Femur (tissue), 1 donor: ENCODE measurements at regions not wholly inside any gene's neighbourhood (a gene's known extent, or its start where the extent isn't known, plus 50 kb on each side); places are given as distances from the start of the nearest gene placed in this dataset.
"Not testable (repeated sequence)": the region's sequence is repeated elsewhere in the genome, so short reads cannot be mapped to it uniquely, and the experiment has no call there.

Experiments used
- DNase-seq: peaks from one replicate; pipeline ENCODE4 v3.0.0-alpha.2; 2017

DNA sequence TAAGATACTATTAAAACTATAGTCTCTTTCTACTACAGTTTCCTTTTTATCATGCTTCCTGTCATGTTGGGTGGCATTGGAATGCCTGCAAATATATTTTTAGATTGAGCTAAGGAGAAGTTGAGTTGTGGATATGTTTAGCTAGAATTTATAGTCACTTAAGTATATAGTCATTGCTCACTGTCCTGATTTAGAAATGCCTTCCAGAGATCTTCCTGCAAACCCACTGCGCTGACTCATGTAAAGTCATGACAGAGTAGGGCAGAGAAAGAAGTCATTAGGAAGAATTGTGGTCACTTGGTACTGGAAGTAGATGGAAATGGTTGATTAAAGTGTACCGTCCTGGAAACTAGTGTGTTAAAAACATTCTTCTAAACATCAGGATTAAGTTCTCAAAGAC, 490.3 kb upstream of the PABPC4L start:
- DNase-seq = no peak

DNA sequence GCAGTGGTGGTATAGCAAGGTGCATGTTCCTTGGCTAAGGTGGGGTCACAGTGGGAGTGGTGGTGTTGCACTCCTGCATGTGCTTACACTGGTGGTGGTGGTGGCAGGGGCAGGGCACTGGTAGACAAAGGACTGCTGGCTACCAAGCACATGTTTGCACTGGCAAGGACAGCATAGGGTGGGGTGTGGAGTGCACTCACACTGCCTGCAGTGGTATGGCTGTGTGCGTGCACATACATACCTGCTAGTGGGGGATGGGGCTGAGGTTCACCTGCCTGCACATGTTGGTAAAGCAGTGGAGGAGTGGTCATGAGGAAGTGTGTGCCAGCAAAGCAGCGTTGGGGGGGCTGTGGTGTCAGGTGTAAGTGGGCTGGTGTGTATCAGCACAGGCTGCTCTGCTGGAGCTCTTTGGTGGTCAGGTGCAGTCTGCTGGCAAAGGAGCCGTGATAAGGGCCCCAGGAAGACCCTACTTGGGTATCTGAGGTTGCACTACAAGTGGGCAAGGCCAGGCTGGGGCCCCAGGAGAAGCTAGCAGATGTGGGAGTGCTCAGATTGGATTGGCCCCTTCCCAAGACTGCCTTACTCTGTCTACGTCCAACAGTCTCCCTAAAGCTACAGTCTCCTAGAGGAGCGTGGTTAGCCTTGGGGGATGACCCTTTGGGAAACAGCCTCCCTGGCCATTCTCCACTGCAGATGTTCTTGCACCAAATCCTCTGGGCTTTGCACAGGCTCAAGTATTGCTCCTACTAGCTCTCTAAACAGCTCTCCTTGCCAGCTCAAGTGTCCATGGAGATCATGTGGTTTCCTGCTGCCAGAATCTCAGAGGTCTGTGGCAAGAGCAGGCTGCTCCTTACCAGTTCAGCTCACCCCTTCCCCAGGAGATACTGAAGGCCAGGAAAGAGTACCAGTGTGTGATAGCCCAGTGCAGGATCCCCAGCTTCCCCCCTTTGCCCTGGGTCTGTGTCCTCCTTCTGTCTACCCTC, 486.3 kb upstream of the PABPC4L start:
- no peak for DNase-seq

DNA sequence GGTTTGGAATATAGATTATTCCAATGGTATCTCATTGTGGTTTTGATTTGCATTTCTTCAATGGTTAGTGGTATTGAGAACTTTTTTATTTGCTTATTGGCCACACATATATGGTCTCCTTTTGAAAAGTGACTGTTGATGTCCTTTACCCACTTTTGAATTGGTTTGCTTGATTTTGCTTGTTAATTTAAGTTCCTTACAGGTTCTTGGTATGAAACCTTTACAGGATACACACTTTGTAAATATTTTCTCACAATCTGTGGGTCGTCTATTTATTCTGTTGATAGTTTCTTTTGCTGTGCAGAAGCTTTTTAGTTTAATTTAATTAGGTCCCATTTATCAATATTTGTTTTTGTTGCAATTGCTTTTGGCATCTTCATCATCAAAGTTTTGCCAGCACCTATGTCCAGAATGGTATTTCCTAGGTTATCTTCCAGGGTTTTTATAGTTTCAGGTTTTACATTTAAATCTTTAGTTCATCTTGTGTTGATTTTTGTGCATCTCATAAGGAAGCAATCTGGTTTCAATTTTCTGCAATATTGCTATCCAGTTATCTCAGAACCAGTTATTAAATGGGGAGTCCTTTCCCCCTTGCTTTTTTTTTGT, 475.7 kb upstream of the PABPC4L start:
- DNase-seq = no peak

DNA sequence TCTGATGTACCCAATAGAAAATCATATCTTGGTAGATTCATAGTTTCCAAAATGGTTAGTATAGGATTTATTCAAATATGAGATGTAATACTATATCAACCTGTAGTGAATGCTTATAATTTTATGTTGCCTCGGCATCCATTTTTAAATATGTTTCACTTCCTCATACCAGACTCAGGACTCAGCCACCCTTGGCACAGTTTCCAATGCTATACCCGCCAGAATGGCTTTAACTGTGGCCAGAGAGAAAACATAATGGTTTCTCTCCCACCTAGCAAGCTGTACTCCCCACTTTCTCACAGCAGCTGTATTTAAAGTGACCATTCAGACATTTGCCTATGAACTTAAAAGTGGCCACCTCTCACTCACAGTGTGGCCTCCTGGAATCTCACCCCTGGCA, 466.6 kb upstream of the PABPC4L start:
- DNase-seq = no peak

DNA sequence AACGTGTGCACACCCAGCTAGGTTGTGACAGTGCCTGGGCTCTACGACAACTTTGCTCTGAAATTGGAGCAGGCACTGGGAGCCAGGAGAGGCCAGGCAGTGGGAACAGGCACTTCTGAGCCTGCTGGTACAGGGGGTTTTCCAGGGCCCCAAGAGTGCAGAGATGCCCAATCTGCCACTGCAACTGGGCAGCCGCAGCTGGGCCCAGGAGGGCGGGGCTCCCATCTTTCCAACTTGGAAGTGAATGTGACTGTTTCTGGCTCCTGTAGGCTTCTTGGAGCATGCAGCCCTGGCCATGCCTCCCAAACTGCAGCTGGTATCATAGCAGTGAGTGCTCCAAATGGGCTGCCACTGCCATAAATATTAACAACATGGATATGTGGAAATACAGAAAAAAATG, 465.1 kb upstream of the PABPC4L start:
- DNase-seq = no peak

DNA sequence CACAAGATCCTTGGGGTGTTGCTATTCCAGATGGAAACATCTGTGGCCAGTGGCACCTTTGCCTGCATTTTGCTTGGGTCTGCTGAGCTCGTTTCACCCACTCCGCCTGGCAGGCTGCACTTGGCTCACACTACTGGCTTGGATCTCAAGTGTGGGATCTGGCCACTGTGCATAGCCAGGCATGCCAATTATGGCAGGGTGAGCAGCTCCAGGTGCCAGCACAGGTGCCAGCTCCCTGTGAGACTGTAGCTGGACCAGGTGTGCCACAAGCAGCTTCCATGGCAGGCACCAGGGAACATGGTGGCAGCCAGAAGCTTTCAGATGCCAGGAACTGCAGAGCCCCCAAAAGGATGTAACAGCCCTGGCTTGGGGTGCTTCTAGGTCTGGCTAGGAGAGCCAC, 463.8 kb upstream of the PABPC4L start:
- no peak for DNase-seq

DNA sequence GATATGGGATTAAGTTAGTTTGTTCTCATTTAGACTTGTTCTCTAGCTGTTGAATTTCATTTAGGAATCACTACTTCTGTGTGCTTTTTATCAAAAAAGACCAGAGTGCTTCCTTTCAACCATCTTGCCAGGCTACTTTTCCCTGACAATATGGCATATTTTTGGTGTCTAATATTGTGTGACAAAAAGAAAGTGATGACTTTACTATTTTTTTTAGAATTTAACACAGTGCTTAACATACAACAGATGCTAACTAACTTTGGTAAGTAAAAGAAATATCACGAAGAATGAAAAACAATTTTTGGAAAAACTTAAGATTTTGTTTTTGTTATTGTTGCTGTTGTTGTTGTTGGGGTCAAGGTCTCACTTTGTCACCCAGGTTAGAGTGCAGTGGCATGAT, 462.2 kb upstream of the PABPC4L start:
- DNase-seq = no peak

DNA sequence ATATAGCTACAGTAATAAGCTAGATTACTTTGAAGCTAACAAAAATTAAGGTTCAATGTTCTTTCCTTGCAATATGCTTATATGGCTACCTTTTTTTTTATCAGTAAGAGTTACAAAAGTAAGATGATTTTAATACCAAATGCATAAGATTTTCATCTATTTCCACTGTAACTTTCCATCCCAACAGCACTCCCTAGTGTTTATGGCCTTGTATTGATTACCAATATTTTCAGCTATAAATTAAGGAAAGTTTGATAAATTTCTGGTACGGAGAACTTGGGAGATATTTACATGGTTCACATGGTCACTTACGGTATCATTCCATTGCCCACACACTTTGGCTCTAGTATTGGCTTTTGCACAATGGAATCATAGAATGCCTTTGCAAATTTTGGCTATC, 448.9 kb upstream of the PABPC4L start:
- DNase-seq = no peak

DNA sequence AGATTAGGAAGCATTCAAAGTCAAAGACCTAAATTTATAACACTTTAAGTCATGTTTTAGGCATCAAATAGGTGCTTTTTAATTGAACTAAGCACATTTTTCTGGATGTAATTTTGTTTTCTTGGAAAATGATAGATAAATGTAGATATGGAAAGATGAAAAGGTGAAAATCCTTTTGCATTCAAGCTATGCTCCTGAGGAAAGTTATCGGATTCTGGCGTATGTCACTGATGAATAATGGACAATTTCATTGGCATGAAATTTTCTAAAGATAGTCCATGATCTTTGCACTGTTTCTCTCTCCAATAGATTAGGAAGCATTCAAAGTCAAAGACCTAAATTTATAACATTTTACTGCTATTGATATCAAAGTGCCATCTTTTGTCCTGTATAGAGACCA, 444.2 kb upstream of the PABPC4L start:
- DNase-seq = no peak

DNA sequence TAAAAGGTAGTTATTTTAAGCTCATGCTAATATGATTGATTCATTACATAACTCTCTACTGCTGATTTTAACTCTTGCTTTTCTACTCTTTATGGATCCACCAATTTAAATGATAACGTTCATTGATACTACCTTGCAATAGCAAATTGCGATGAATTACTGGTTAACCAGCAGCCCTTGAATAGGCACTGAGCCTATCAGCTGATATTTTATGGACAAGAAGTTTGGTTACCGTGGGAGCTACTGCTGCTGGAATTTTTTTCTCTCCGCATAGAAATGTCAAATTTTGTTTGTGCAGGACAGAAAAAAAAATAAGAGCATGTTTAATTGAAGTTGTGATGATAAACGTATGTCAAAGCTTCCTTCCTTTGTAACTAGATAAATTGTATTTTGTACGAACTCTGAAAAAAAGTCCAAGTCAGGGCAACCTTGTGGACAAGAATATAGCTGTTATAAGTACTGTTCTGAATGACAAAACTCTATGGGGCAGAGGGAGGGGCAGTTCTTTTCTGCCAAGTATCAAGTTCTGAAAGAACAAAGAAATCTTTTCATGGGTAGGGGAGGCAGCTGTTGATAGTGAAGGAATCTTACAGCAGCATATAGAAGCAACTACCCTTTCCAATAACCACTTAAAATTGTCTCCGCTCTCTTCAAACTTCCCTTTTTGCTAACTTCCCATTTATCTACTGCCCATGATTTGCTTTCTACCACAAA, 434.9 kb upstream of the PABPC4L start:
- no peak for DNase-seq

DNA sequence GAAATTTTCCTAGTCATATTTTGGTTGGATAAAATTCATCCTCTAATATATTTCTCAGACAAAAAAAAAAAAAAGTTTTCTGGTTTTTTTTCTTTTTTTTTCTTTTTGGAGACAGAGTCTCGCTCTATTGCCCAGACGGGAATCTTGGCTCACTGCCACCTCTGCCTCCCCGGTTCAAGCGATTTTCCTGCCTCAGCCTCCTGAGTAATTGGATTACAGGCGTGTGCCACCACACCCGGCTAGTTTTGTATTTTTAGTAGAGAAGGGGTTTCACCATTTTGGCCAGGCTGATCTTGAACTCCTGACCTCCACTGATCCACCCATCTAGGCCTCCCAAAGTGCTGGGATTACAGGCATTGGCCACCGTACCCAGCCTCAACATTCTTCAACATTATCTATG, 432.7 kb upstream of the PABPC4L start:
- DNase-seq = no peak

DNA sequence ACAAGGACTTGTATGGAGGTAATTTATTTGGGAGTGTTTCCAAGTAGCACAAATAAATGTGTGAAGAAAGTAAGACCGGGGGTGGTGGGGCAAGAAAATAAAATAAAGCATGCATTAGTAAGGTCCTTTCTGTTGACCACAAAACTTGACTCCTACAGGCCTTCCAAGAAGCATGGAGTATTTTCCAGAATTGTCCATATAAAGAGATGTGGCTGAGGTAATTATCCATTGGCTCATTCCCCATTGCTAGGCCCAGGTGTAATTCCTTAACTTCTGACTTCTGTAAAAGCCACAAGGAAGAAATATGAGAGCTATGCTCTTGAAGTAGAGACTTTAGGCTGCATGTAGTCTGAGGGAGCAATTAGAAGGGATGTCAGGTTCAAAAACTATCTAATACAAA, 430.5 kb upstream of the PABPC4L start:
- no peak for DNase-seq

DNA sequence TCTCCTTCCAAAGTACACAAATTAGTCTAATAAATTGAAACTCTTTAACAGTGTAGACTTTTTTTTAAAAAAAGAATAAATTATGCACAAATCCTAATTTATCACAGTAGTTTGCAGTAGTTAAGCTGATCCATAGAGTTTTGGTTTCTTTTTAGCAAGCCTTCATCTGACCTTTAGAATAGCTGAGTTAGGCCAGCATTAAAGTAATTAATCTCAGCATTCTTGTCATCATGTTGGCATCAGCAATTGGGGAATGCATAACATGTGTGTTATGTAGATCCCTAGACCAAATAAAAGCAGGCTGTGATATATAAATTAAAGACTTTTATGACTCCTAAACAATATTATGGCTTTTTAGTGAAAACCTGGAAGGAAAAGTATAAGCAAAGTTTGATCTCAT, 426.5 kb upstream of the PABPC4L start:
- DNase-seq = no peak

DNA sequence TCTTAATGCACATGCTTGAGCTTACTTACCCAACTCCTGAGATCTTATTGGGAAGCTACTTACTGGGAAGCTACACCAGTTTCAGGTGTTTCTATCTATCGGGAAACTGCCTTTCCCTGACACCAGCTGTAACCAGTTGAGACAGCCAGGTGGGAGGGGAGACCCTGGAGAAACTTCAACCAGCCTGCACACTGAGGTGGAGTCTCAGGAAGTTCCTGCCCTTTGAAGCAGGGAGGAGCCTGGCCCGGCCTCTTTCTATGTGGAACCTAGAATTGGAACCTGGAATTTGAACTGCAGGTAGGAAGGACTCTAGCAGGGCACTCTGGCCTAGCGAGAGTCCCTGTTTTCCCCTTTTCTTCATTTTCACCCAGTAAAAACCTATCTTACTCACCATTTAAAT, 425.8 kb upstream of the PABPC4L start:
- DNase-seq = no peak

DNA sequence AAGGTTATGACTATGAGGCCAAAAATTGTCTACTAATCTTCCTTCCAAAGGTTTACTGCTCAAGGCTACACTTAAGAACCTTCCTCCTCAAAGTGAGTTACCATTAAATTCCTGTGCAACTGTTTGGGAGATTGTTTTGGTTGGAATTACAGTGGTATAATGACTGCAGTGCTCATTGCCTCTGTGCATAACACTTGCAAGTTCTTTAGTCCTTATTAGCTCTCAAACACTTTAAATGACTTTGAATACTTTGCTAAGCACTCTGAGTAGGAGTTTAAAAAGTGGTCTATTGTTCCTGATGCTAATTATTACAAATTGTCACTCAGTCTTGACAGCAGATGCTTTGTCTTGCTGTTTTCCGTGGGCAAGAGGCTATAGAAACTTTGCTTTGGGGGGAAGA, 422.8 kb upstream of the PABPC4L start:
- DNase-seq = no peak

DNA sequence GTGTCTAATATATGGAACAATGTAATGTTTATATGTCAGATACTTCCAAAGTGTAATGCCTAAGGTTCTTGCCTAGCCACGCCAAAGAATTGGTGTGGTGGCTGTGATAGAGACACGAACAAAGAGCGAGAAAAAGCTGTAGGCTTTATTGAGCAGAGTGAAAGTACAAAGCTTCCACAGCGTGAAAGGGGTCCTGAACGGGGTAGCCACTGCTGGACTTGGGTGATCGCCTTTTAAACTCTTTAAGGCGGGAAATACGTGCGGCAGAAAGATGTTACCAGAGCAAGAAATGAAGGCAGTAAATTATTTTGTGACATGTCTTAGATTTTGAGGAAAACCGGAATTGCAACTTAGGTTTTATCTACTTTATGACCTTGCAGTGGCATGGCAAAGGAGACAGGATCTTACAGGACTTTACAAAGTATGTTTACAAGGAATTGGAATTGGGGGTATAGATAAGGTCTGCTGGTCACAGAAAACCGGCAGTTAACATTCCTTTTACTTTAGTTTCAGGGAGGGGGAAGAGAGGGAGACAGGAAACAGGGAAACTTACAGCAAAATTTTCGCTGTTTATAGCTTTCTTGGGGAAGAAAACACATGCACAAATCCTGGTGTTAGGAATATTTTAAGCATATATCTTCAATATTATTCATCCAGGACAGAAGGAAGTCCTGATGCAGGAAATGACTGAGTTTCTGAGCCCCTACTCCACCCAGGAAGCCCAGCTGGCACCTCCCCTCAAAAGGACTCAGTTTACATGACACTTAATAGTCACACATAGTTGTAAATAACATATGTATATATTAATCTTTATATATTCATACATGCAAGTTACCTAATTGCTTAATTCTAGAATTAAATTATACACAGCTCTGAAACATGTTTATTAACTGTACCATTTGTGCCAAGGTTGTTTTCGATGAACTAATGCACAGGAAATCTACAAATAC, 421.3 kb upstream of the PABPC4L start:
- DNase-seq = not testable (repeated sequence)

DNA sequence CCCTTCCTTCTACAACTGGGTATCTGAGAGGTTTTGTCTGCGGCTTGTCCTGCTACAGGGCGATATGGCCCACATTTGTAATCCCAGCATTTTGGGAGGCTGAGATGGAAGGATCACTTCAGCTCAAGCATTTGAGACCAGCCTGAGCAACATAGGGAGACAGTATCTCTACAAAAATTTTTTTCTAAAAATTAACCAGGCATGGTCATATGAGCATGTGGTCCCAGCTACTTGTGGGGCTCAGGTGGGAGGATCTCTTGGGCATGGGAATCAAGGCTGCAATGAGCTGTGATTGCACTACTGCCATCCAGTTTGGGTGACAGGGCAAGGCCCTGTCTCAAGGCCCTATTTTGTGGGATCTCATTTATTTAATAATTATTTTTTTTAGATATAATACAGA, 420.6 kb upstream of the PABPC4L start:
- DNase-seq = no peak

DNA sequence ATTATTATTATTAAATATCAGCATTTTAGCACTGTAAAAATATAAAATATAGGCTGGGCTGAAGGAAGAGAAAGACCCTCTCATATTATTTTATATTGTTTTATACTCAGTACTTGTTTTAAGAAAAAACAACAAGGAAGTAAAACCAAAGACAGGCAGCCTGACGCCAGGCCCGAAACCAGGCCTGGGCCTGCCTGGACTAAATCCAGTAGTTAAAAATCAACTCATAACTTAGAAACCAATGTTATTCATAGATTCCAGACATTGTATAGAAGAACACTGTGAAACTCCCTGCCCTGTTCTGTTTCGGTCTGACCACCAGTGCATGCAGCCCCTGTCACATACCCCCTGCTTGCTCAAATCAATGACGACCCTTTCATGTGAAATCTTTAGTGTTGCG, 420.1 kb upstream of the PABPC4L start:
- DNase-seq = not testable (repeated sequence)

DNA sequence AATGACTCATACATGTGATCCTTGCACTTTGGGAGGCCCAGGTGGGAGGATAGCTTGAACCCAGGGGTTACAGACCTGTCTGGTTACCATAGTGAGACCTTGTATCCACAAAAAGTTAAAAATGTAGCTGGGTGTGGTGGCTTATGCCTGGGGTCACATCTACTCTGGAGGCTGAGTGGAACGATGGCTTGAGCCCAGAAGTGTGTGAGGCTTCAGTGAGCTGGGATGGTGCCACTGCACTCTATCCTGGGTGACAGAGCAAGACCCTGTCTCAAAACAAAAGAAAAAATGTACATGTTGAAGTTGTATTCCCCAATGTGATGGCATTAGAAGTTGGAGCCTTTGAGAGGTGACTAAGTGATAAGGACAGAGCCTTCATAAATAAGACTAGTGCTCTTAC, 409.4 kb upstream of the PABPC4L start:
- no peak for DNase-seq

DNA sequence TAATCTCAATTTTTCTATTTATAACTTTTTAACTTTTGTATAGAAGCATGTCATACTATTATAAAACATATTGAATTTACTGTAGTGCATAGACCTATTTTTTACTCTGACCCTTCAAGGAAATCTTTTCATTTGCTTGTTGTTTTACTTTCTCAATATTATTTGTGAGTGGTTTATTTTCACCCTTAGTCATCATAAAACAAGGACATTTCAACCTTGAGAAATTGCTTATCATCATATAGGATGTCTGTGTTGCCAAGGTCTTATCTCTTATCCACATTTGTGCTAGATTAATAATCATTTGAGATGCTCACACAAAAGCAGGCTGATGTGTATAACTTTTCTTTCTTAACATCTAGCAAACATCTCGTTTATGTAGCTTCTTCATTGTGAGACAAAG, 408.6 kb upstream of the PABPC4L start:
- DNase-seq = no peak

DNA sequence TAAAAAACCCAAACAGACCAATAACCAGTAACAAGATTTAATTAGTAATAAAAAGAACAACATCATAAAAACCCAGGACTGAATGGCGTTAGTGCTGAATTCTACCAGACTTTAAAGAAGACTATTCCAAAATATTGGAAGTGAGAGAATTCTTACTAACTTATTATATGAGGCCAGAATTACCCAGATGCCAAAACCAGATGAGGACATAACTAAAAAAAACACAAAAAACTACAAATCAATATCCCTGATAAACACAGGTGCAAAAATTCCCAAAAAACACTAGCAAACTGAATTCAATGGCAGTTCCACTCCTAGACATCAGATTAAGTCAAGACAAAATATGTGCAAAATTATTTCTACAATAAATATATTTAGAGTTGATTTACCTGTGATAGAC, 400.1 kb upstream of the PABPC4L start:
- no peak for DNase-seq

DNA sequence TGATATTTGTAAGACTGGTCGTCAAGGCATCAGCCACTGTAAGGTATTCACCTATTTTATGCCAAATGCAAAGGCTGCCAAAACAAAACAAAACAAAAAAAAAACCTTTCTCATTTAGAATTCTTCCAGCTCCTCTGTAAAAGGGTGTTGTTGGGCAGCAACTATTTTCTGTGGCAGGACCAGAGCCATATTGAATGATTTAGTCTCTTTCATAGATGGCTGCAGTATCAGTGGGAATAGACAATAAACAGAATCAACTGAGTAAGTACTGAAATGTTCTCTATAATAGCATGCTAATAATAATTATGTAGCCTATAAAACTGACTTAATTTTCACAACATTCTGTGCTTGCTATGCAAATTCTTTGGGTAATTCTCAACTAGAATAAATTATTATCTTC, 389.7 kb upstream of the PABPC4L start:
- DNase-seq = no peak

DNA sequence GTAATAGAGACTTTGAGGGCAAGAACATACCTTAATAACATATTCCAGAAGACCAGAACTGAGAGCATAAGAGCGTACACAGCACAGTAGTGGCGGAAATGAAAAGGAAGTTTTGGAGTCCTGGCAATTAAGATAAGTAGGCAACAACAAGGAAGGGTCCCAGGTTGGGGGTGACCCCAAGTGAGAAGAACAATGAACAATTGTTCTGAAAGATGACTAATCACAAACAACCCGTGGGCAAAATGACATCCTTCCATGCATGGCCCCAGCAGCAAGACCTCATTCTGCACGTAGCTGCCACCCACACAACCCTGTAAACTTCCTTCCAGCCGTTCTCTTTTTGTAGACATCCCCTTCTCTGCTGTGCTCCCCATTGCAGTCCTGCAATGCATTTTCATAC, 384.4 kb upstream of the PABPC4L start:
- no peak for DNase-seq
